ENCODE measurements at regions not wholly inside any gene's neighbourhood (a gene's known extent, or its start where the extent isn't known, plus 50 kb on each side); places are given as distances from the start of the nearest gene placed in this dataset.

GRCh38 chr11:71309181-71309580, 56.8 kb upstream of the SHANK2 start:
- no peak for DNase-seq

GRCh38 chr11:71307811-71308645, 55.7 kb upstream of the SHANK2 start:
- no peak for DNase-seq

- DNase-seq: no peak
Observed at GRCh38 chr11:71305451-71306125, 53.2 kb upstream of the SHANK2 start.

- no peak for DNase-seq
Observed at GRCh38 chr11:71305041-71305440, 52.7 kb upstream of the SHANK2 start.

GRCh38 chr11:71304491-71304890, 52.1 kb upstream of the SHANK2 start:
- DNase-seq: no peak

GRCh38 chr11:71304045-71304444, 51.7 kb upstream of the SHANK2 start:
- DNase-seq: no peak

- DNase-seq: no peak
Observed at GRCh38 chr11:71302911-71303310, 50.5 kb upstream of the SHANK2 start.

- DNase-seq: no peak
Observed at GRCh38 chr11:71302534-71302909, 50.1 kb upstream of the SHANK2 start.
